ENCODE measurements at regions not wholly inside any gene's neighbourhood (a gene's known extent, or its start where the extent isn't known, plus 50 kb on each side); places are given as distances from the start of the nearest gene placed in this dataset.
A peak's percentile ranks its signal among the peaks of the same experiment; 100 is the strongest.
"Not testable (repeated sequence)": the region's sequence is repeated elsewhere in the genome, so short reads cannot be mapped to it uniquely, and the experiment has no call there.

- DNase-seq = no peak
Measured at GRCh38 chr6:61217714-61218113, 1068.3 kb downstream of the KHDRBS2 start.

GRCh38 chr6:61210549-61210948 is 1075.5 kb downstream of the KHDRBS2 start:
- no peak for DNase-seq

- DNase-seq = no peak
Measured at GRCh38 chr6:61203966-61204496, 1082.0 kb downstream of the KHDRBS2 start.

- no peak for DNase-seq
Measured at GRCh38 chr6:61200444-61200843, 1085.6 kb downstream of the KHDRBS2 start.

- DNase-seq = peak; percentile 1
Measured at GRCh38 chr6:61193771-61194170, 1092.3 kb downstream of the KHDRBS2 start.

GRCh38 chr6:61192610-61193009 is 1093.4 kb downstream of the KHDRBS2 start:
- DNase-seq = no peak

GRCh38 chr6:61168878-61169277 is 1117.1 kb downstream of the KHDRBS2 start:
- DNase-seq = no peak

GRCh38 chr6:61149039-61149438 is 1137.0 kb downstream of the KHDRBS2 start:
- not testable (repeated sequence) for DNase-seq

GRCh38 chr6:61142261-61142660 is 1143.8 kb downstream of the KHDRBS2 start:
- DNase-seq = not testable (repeated sequence)

GRCh38 chr6:61134028-61134427 is 1152.0 kb downstream of the KHDRBS2 start:
- no peak for DNase-seq

GRCh38 chr6:61114185-61114584 is 1171.8 kb downstream of the KHDRBS2 start:
- DNase-seq = not testable (repeated sequence)

GRCh38 chr6:61107914-61108313 is 1178.1 kb downstream of the KHDRBS2 start:
- not testable (repeated sequence) for DNase-seq

GRCh38 chr6:61103660-61104059 is 1182.4 kb downstream of the KHDRBS2 start:
- DNase-seq = not testable (repeated sequence)

GRCh38 chr6:61100072-61100471 is 1186.0 kb downstream of the KHDRBS2 start:
- DNase-seq = no peak

- not testable (repeated sequence) for DNase-seq
Measured at GRCh38 chr6:61099561-61099960, 1186.5 kb downstream of the KHDRBS2 start.

- not testable (repeated sequence) for DNase-seq
Measured at GRCh38 chr6:61087986-61088385, 1198.0 kb downstream of the KHDRBS2 start.

GRCh38 chr6:61044011-61044410 is 1242.0 kb downstream of the KHDRBS2 start:
- DNase-seq = no peak
